ENCODE measurements at regions not wholly inside any gene's neighbourhood (a gene's known extent, or its start where the extent isn't known, plus 50 kb on each side); places are given as distances from the start of the nearest gene placed in this dataset.
A peak's percentile ranks its signal among the peaks of the same experiment; 100 is the strongest.
"Not testable (repeated sequence)": the region's sequence is repeated elsewhere in the genome, so short reads cannot be mapped to it uniquely, and the experiment has no call there.

DNA sequence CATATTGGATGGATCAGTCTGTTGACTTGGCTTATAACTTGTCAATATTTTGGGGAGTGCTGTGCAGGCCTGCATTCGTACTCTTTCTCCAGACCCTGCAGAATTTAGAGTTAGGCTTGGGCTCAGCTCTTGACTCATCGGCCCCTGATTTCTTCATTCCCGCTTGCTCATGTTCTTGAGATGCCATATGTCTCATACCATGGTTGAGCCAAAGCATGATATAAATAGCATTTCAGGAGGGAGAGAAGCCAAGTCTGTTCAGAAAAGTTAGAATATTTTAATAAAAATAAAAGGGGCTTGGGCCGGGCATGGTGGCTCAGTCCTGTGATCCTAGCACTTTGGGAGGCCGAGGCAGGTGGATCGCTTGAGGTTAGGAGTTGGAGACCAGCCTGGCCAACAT, 898.1 kb downstream of the TYW1 start:
- DNase-seq (ENCODE audit: low spot score) (no peak), FAIRE-seq (no peak)

GRCh38 chr7:67896721-67897120, 900.1 kb downstream of the TYW1 start:
- FAIRE-seq (no peak), DNase-seq (ENCODE audit: low spot score) (no peak)

DNA sequence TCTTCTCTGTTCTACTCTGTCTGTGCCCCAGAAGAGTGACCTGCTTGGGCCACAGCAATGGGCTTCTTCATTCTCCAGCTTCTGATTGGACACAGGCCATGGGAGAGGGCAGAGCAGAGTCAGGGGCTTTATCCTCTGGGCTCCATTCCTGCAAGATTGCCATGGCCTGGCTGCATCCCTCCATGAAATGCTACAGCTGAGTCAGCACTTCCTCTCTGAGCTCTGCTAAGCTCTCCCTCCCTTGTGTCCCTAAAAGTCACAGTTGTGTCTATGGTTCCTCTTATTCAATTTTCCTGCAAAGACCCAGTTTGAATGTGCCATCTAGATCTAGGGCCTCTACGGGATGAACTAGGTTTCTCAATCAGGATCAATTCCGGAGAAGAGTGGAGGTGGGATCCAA, 903.8 kb downstream of the TYW1 start:
- DNase-seq (ENCODE audit: low spot score), result no peak
- no peak for FAIRE-seq

GRCh38 chr7:67901808-67902480, 905.3 kb downstream of the TYW1 start:
- FAIRE-seq (no peak), DNase-seq (ENCODE audit: low spot score) (no peak)

- no peak for FAIRE-seq
- DNase-seq (ENCODE audit: low spot score), result no peak
These were observed 911.2 kb downstream of the TYW1 start for GRCh38 chr7:67907792-67908191.

DNA sequence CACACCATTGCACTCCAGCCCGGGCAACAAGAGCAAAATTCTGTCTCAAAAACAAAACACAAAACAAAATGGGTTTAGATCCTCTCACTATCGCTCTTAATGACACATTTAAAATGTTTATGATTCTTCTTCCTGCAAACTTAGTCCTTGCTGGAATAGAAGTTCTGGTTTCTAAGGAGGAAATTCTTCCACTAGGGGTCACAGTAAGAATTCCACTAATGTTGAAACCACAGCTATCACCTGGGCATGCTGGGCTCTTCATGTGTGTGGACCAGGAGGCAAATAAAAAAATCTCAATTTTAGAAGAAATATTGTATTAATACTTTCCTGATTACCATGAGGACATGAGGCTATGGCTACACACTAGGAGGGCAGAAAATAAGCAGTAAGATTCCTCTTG, 915.8 kb downstream of the TYW1 start:
- DNase-seq (ENCODE audit: low spot score) (no peak), FAIRE-seq (no peak)

DNA sequence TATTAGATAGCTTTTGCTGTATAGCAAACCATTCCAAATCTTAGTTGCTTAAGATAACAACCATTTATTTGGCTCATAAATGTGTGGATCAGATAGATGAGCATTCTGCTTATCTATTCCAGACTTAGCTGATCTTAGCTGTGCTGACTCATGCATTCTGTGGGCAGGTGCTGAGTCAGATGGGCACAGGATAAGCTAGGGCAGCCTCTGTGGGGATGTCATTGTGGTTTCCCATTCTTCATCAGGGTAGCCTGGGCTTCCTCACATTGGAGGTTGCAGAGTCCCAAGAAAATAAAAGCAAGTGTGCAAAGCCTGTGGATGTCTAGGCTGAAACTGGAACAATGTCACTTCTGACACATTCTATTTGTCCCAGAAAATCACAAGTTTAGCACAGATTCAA, 917.0 kb downstream of the TYW1 start:
- FAIRE-seq (peak; percentile 65), DNase-seq (ENCODE audit: low spot score) (peak; percentile 76)

GRCh38 chr7:67916111-67916510, 919.5 kb downstream of the TYW1 start:
- not testable (repeated sequence) for DNase-seq (ENCODE audit: low spot score); FAIRE-seq

- peak; percentile 50 for DNase-seq (ENCODE audit: low spot score)
- FAIRE-seq, result peak; percentile 84
These were observed 920.2 kb downstream of the TYW1 start for GRCh38 chr7:67916571-67917436.

DNA sequence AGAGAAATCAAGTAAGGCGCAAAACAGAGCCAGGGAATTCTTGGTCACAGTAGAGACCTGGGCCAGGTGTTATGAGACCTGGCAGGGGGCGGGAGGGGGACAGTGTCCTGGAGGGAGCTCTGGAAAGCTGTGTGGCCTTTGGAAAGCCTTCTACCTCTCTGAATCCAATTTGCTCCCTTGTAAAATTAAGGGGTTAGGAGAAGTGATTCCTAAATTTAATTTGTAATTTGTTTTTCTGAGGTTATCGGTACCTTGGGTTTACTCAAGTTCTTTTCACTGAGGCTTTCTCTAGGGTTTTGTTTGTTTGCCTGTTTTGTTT, 920.8 kb downstream of the TYW1 start:
- DNase-seq (ENCODE audit: low spot score) (no peak), FAIRE-seq (no peak)

GRCh38 chr7:67918158-67918557, 921.5 kb downstream of the TYW1 start:
- peak; percentile 81 for FAIRE-seq
- DNase-seq (ENCODE audit: low spot score), result no peak

DNA sequence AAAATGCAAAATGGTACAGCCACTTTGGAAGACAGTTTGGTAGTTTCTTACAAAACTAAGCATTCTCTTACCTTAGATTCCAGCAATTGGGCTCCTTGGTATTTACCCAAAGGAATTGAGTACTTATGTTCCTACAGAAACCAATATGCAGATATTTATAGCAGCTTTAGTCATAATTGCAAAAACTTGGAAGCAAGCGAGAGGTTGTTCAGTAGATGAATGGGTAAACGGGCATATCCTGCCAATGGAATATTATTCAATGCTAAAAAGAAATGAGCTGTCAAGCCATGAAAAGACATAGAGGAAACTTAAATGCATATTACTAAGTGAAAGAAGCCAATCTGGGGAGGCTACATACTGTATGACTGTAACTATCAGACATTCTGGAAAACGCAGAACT, 926.7 kb downstream of the TYW1 start:
- FAIRE-seq (no peak), DNase-seq (ENCODE audit: low spot score) (no peak)

DNA sequence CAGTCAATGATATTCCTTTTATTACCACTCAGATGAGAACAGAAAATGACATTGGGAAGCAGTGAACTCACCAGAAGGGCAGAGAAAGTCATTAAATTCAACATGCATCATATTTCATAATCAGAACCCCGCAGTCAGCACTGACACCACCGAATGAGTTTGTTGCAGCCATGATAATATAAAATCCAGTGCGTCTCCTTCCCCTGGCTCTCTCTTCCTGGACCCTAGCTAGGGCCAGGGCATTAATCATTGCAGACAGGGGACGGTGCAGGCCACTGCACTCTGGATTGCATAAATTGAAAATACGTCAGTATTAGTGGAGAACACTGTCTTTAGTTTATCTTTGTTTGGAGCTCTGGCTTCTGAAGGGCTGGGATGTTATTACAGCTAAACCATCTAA, 931.5 kb downstream of the TYW1 start:
- FAIRE-seq, result no peak

GRCh38 chr7:67936447-67936846, 939.8 kb downstream of the TYW1 start:
- DNase-seq (ENCODE audit: low spot score); FAIRE-seq: not testable (repeated sequence)

More for the DNA sequence above, 931.5 kb downstream of the TYW1 start:
- no peak for DNase-seq (ENCODE audit: low spot score)

DNA sequence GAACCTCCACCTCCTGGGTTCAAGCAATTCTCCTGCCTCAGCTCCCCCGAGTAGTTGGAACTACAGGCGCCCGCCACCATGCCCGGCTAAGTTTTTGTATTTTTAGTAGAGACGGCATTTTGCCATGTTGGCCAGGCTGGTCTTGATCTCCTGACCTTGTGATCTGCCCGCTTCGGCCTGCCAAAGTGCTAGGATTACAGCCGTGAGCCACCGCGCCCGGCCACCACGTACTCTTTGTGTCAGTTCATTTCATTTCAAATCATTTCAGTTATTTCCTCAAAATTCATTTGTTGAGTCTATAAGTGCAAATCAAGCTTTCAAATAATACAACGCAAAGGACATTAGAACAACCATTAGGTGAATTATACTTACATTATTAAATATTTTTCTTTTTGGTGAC, 943.8 kb downstream of the TYW1 start:
- FAIRE-seq, result no peak
- DNase-seq (ENCODE audit: low spot score), result no peak

DNA sequence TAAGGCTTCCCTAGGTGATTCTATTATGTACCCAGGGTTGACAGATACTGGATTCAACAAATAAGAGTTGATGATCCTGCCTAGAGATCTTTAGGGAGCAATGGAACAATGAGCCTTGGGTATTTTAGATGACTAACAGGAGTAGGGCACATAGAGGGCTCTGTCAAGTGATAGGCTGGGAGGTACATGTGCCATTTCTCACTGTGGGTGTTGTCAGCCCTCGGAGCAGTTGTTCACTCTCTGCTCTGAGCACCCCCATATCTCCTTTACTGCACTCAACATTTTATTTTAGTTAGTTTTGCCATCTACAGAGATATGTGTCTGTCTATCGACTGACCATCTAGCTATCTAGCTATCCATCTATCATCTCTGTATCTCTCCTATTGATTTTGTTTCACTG, 950.6 kb downstream of the TYW1 start:
- DNase-seq (ENCODE audit: low spot score), result no peak
- FAIRE-seq, result no peak

- DNase-seq (ENCODE audit: low spot score), result peak; percentile 9
- FAIRE-seq, result no peak
These were observed 951.0 kb downstream of the TYW1 start for GRCh38 chr7:67947646-67948045.

GRCh38 chr7:67950321-67951083, 953.9 kb downstream of the TYW1 start:
- DNase-seq (ENCODE audit: low spot score), result no peak
- FAIRE-seq, result no peak

- no peak for FAIRE-seq
- DNase-seq (ENCODE audit: low spot score), result no peak
These were observed 958.4 kb downstream of the TYW1 start for GRCh38 chr7:67955061-67955460.

DNA sequence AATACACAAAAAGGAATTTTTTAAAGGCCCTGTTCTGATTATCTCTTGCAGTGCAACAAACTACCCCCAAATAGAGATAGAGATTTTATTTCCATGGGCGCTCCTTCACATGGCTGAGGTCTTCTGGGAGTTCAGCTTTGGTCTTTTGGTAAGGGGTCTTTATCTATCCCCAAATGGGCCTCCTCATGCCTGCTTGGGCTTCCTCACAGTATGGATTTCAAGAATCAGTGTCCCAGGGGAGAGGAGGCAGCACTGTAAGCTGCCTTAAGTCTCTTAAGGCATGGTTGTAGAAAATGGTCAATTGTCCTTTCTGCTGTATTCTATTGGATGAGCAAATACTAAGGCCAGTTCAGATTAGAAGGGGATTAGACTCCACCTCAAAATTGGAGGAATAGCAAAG, 966.2 kb downstream of the TYW1 start:
- no peak for DNase-seq (ENCODE audit: low spot score)

GRCh38 chr7:67976490-67976889, 979.9 kb downstream of the TYW1 start:
- FAIRE-seq (no peak), DNase-seq (ENCODE audit: low spot score) (no peak)

More for the DNA sequence above, 966.2 kb downstream of the TYW1 start:
- no peak for FAIRE-seq

- DNase-seq (ENCODE audit: low spot score) (no peak), FAIRE-seq (no peak)
These were observed 986.9 kb downstream of the TYW1 start for GRCh38 chr7:67983486-67983885.

Measured in urothelium cell line (cell line).